GM18873 (cell line): ENCODE measurements at regions not wholly inside any gene's neighbourhood (a gene's known extent, or its start where the extent isn't known, plus 50 kb on each side); places are given as distances from the start of the nearest gene placed in this dataset.
A peak's percentile ranks its signal among the peaks of the same experiment; 100 is the strongest.
"Not testable (repeated sequence)": the region's sequence is repeated elsewhere in the genome, so short reads cannot be mapped to it uniquely, and the experiment has no call there.

Source experiments
- ATAC-seq: cut with Tn5 transposase; IDR thresholded peaks from one replicate; pipeline ENCODE4 v1.9.1; 2021; ENCODE audit warnings: mild to moderate bottlenecking, moderate library complexity, moderate number of reproducible peaks; ENCODE audit not compliant: unreplicated experiment, low FRiP score

GRCh38 chr6:11891547-11891946, 112.9 kb upstream of the ADTRP start:
- no peak for ATAC-seq

DNA sequence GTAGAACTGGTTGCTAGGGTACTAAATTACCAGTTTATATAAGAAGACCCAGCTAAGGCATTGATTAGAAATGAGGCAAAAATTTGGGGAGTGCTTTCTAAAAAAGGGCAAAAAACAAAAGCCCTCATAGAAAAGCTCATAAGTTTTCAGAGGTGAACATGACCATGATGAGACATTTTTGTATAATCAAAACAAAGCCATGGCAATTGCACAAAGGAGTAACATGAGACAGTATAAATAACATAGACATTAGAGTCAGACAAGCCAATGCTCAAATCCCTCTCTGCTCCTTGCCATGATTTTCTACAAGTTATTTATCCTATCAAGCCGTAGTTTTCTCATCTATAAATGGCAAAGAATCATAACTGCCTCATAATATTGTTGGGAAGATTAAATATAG, 112.2 kb upstream of the ADTRP start:
- ATAC-seq: no peak

DNA sequence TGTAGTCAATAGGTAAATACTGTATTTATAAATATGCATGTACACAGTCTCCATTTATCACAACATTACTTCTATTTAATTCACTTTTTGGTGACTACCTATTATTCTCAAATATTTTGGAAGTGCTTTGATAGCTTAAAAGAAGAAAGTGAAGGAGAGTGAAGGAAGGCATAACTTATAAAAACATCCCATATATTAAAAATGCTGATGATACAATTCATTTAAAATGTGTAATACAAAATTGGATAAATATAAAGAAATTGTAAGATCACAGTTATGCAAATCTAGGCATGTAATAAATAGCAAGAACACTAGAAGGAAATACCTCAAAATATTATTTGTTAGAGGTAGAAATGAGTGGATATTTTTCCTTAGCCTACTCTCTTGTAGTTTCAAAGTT, 111.6 kb upstream of the ADTRP start:
- ATAC-seq: no peak

DNA sequence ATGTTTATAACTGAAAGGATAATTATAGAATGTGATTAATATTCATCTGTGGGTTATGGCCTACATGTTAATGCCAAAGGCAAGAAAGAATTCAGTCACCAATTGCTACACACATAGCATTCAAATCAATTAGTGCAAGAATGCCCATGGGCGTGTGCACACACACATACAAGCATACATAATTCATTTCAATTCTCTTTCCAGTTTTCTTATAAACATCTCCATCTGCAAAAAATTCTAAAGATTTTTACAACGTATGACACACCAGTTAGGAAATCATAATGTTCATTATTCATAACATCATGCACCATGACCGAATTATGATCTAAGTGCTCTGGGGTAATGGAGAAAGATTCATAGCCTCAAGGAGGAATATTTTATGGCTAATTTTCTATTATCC, 111.0 kb upstream of the ADTRP start:
- ATAC-seq: no peak

DNA sequence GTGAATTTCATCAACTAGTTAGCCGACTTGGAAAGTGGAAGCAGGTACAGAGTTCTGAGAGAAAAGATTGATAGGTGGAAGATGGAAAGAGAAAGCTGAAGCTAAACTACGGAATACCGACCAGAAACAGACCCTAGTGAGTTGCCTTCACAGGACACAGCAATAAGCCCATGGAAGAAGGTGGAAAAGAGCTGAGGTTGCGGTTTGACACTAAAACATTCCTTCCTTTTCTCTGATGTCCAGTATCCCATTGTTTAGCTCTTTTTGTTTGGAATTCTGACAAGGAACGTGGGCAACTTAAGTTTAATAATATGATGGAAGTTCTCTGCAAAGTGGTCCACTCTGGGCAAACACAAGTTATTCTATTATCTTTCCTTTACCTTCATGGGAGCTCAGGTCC, 110.1 kb upstream of the ADTRP start:
- no peak for ATAC-seq

- ATAC-seq: no peak
These were observed 106.6 kb upstream of the ADTRP start for GRCh38 chr6:11885159-11885558.

GRCh38 chr6:11883471-11883870, 104.9 kb upstream of the ADTRP start:
- ATAC-seq: not testable (repeated sequence)

DNA sequence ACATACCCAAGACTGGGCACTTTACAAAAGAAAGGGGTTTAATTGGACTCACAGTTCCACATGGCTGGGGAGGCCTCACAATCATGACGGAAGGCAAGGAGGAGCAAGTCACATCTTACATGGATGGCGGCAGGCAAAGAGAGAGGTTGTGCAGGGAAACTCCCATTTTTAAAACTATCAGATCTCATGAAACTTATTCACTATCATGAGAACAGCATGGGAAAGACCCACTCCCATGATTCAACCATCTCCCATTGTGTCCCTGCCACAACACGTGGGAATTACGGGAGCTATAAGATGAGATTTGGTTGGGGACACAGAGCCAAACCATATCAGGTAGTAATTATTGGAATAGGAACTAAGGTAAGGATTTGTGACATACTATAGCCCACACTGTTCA, 101.6 kb upstream of the ADTRP start:
- ATAC-seq: not testable (repeated sequence)

- ATAC-seq: no peak
These were observed 100.1 kb upstream of the ADTRP start for GRCh38 chr6:11878735-11879134.

GRCh38 chr6:11878029-11878428, 99.4 kb upstream of the ADTRP start:
- no peak for ATAC-seq

DNA sequence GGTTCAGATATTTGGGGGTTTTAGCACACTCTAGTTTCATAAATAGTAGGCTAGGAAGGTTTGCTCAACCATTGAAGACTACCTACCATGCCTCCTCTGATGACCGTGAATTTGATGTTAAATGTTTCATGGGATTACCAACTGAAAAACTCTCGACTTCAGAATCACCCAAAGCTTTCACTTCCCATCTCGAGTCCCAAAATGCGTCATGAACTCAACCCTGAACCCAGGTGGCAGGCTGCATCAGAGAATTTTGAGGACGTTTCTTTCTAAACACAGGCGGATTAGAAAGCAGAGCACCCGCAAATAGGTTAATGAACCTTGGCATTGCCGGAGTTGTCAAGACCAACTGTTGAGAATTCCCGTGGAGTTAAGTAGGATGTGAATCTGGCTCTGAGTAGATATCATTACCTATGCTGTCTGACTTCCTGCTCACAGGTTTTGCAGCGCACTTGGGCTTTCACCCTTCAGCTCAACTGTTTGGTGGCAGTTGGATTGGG, 98.4 kb upstream of the ADTRP start:
- peak; percentile 74 for ATAC-seq

DNA sequence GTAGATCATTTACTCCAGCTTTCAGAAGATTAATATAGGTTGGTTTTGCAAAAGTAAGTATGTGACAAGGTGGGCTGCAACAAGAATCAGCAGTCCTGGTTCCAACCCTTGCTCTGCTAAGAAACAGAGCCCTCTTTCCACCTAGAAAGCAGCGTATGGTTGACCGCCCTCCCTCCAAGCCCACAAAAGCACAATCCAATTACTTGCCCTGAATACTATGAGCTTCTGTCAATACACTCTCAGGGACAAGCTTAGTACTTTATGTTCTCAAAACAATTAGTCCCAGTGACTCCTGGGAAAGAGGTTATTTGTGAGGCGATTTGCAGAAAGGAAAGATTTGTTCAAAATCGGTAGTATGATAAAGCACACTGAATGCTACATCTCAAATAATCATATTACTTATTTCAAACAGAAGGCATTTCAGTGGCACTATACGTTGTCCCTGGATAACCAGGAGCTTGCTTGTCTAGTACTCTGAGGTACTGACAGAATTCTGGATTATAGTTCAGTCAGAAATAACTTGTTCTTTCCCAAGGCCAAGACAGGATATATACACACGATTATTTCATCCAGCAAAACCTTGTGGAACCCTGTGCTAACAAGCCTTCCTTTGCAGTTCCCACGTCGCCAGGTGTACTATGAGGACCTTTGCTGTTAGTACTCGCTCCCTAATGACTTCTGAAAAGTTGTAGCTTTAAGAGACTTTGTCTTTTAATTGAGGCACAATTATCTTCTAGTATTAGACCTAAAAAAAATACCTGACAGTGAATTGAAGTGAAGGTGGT, 96.9 kb upstream of the ADTRP start:
- no peak for ATAC-seq

GRCh38 chr6:11869672-11870340, 91.2 kb upstream of the ADTRP start:
- ATAC-seq: no peak

- ATAC-seq: no peak
These were observed 89.8 kb upstream of the ADTRP start for GRCh38 chr6:11868392-11868791.

DNA sequence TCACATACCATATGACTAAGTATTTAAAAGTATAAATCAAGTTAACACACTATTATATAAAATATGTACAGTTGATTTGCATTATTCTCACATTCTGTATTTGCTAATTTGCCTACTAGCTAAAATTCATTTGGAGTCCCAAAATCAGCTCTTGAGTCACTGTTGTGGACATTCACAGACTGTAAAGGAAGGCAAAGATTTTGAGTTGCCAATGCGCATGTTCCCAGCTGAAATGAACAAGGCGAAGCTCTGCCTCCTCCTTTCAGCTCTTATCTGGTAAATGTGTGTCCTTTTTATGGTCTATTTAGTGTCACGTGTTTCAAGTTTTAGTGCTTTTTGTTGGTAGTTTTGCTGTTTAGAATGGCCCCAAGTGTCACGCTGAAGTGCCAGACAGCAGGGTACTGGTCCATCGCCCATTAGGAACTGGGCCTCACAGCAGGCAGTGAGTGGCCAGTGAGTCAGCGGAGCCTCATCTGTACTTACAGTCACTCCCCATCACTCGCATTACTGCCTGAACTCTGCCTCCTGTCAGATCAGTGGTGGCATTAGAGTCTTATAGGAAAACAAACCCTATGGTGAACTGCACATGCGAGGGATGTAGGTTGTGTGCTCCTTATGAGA, 87.2 kb upstream of the ADTRP start:
- ATAC-seq: no peak

DNA sequence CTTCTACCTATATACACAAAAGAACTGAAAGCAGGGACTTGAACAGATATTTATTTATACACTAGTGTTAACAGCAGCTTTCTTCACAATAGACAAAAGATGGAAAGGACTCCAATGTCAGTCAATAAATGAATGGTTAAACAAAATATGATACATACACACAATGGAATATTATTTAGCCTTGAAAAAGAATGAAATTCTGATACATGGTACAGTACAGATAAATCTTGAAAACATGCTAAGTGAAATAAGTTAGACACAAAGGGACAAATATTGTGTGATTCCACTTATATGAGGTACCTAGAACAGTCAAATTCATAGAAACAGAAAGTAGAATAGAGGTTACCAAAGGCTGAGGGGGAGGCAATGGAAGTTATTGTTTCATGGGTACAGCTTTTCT, 79.8 kb upstream of the ADTRP start:
- ATAC-seq: no peak

DNA sequence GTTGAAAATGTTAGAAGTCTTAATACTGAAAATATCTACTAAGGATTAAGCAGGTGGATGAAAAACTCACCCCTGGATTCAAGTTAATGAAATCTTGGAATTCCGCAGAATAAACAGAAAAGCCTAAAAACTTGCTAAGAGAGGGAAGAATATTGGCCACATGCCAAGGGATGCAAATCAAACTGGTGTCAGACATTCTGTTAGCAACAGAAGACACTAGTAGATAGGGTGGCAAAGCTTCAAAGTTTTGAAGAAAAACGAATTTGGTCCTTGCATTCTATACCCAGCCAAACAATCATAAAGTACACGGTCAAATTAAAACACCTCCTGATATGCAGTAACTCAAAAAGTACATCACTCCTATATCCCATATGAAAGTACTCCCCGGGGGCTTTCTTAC, 77.1 kb upstream of the ADTRP start:
- ATAC-seq: no peak

DNA sequence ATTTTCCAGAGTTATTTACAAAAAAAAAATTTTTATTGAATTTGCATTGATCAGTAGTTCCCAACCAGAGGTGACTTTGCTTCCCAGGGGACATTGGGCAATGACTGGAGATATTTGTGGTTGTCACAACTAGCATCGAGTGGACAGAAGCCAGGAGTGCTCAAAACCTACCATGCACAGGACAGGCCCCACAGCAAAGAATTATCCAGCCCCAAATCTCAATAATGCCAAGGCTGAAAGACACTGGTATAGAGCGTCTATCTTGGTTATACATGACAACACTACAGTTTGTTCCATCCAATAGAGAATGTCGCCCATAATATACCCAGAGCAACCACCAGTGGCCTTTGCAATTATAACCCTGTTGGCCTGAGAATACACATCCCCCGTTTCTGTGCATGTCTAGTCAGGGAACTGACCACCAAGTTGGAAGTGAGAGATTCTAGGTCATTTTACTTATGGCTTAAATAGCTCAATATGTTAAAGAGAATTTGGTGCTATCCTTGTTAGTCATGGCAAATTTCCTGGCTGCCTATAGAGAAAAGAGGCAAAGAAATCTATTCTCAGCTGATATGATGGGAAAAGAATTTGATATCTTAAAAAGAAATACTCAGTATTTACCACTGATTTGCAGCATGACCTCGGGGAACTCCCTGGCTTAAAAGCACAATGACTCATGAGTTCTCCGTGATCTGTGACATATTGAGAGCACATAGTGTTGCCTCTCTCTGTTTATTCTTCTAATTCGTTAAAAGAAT, 76.0 kb upstream of the ADTRP start:
- ATAC-seq: no peak

GRCh38 chr6:11853678-11854407, 75.2 kb upstream of the ADTRP start:
- ATAC-seq: no peak

DNA sequence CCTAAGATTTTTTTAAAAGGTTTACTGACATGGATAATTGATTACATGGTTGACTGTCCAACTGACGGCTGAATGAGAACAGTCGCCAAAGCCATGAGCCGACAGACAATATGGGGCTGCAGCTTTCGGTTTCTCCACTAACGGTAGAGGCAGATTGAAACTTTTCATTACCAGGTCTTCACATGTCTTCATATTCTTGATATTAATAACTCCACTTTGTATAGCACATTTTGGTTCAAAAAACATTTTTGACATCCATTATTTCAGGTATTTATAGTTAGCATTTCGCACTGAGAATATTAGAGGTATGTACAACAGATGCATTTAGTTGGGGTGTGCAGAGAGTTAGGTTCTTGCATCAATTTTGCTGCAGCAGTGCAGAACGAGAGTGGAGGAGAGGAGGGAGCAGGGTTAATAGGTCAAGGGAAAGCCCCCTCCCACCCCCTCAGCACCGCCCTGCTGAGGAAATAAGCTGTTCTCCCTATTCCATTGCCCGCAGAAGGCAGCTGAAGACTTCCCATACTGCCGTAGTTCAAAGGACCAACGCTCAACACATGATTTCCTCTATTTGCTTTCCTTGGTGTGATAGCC, 73.6 kb upstream of the ADTRP start:
- peak; percentile 50 for ATAC-seq
